ENCODE measurements at regions not wholly inside any gene's neighbourhood (a gene's known extent, or its start where the extent isn't known, plus 50 kb on each side); places are given as distances from the start of the nearest gene placed in this dataset.

GRCh38 chr12:124653169-124653931 is 85.9 kb upstream of the NCOR2 start:
- no peak for TF ChIP-seq CTCF (IDR thresholded peaks at IDR 0.05)
- no peak for TF ChIP-seq POLR2A (IDR thresholded peaks at IDR 0.05)
